NCI-H1417 treated with DMSO at 0.1 percent for 48 hours (cell line): ENCODE measurements at regions not wholly inside any gene's neighbourhood (a gene's known extent, or its start where the extent isn't known, plus 50 kb on each side); places are given as distances from the start of the nearest gene placed in this dataset.

ENCODE experiments used
- DNase-seq: peaks from one replicate; lab custom pipeline; 2025; lab: John Stamatoyannopoulos, UW

DNA sequence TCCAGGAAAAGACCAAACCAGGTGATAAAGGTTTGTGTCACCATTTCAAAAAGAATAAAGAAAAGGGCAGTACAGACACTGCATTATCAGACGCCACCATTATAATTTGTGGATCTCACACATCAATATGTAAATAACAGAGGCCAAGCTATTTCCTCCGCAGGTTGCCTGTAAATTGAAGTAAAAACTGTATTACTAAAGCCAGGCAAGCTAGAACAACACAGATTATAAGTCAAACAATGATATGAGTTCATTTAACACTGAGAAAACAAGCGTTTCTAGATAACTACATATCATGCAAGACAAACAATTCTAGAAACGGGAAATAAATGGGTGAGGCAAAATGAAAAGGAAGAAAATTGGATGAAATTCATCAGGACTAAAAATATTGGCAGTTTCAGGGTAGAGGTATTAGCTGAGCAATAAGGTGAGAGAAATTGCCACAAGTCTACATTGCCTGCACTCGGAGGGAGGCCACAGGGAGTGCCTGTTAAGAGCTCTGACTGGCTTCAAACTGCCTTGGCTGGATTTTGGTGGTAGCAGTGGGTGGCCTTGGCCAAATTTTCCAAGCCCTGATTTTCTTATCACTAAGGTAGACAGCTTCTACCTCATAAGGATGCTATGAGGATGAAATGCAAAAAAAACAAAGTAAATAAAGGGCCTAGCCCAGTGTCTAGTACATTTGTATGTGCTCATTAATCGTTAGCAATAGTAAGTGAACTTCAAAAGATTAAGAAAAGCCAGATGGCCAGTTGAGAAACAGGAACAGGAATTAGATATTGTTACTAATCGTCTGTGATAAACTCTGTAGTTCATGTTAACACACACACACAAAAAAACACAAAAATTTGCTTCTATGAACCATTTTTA, 240.0 kb upstream of the NFE2L3 start:
- no peak for DNase-seq

DNA sequence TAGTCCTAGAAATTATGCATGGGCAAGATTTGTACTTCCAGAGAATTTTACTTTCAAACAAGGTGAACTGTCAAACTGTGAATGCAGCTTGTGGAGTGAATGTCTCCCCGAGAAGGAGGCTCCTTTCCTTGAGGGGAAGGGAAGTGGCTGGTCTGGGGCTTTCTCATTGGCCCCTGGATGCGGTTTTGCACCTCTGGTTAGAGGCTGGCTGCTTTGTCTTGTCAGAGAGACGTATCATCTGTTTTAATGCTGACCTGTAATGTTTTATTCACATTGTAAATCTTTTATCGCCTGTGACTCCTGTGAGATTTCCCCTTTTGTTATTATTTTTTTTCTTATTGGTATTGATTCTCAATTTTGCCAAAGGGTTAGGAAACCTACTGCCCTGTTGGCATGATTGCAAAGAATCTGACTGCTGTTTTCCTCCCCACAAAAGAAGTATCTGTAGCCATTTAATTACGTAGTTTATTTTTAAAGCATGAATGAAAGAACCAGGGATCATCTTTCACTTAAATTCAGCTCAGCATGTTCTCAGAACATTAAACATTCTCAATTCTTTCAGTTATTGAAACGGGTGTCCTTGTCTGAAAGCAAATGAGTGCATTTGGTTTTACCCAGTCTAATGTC, 238.3 kb upstream of the NFE2L3 start:
- DNase-seq: peak; percentile 35

DNA sequence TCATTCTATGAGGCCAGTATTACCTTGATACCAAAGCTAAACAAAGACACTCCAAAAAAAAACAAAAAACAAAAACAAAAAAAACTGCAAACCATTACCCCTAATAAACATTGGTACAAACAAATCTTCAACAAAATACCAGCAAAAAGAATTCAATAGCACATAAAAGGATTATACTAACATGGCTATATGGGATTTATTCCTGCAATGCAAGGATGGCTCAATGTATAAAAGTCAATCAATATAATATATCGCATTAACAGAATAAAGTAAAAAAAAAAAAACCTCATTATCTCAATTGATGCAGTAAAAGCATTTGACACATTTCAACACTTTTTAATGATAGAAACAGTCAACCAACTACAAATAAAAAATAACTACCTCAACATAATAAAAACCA, 233.3 kb upstream of the NFE2L3 start:
- DNase-seq: no peak

DNA sequence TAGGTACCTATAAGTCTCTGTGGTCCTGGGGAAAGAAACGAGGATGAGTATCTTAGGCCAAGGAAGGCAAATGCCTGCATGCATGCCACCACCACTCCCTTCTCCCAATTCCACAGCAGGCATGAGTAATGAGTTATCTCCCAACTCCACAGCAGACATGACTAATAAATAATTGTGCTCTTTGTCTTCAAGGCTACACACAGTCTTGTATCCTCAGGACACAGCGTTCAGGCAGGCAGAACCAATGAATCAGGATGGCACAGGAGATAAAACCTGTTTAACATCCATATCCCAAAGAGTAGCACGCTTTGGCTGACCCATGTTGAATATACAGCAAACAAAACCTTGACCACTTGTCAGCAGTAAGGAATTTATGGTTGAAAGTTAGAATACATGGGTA, 229.7 kb upstream of the NFE2L3 start:
- no peak for DNase-seq

DNA sequence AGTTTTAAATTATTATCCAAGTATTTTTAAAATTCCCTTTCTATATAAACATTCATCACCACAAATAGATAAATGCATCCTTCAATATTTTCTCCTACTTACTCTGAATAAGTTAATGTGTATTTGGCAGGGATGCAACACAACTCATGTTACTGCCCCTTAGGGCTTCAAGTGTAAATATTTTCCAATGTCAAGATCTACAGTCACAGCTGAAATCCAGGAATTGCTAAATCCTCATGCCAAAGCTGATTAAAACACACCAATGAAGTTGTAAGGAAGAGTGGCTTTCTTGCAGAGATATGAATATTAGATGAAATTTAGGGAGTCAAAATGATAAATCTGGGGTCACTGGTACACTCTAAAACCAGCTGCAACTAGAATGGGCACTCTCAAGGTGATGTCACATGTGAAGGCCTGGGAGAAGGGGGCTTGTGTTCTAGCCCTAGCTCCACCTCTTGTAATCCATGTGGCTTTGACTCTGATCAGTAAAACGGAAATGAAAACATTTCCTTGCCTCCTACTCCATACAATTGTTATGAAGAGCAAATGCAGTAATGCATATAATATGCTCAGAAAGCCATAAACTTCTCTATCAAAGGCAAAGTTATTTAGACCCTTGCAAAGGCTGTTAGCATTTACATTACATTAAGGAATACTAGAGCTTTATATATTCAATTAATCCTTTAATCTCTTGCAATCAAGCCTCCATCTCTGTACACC, 228.1 kb upstream of the NFE2L3 start:
- DNase-seq: no peak

DNA sequence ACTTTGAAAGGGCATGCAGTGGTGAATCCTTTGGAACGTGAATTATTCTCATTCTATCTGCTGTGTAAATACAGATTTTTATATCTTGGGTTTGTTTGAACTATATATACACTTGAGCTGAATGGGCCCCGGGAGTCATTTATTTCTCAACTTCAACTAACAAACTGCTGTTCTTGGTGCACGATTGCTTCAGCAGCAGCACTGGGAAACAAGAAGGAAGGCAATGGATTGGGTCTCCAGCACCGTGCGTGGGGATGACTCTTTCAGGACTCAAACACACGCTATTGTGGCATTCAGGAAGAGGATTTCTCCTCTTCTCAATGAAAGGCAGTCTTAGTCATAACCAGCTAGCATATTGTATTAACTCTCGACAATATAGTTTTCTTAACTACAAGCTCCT, 226.0 kb upstream of the NFE2L3 start:
- DNase-seq: no peak

DNA sequence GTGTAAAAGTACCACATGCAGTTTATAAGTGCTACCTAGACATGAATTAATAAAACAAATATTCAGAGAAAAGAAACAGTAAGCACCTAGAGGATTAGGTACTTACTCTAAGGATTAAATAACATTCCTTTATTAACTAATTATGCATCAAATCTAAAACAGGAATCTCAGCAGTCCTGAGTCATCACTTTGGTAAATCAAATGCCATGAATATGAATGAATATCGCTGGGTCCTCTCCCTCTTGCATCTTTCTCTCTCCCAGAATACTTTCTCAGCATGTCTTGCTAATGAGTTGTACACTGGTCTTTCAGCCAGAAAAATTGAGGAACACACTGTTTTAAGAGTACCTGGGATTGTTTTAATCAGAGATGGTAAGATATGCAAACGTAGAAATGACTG, 225.5 kb upstream of the NFE2L3 start:
- DNase-seq: no peak

DNA sequence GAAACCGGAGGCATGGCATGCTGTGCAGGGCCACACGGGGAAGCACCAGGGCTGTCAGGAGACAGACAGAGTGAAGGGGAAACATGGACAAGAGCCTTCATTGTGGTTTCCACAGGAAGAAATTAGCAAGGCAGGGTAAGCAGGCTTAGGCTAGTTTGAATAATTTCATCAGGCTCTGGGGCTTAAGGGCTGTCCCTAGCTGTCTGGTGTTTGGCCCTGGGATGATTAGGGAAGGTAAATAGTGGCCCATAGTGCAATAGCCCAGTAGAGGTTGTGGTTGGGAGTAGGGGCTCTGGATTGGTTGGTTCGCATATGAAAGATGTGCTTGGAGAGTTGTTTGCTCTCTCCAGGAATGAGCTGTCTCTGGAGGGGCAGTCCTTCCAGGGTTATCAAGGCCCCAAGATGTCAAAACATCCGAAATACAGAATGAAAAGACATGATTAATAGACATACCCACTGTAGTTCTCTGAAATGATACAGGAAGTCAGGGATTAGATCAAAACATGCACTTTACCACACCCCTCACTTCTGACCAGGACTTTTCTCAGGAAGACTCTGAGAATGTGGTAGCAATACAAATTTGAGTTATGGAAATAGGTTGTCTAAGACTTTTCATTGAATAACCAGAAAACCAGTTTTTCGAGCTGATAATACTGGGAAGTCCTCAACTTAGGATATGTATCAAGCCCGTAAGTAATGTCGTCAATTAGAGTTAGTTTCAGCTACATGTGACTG, 224.9 kb upstream of the NFE2L3 start:
- no peak for DNase-seq

DNA sequence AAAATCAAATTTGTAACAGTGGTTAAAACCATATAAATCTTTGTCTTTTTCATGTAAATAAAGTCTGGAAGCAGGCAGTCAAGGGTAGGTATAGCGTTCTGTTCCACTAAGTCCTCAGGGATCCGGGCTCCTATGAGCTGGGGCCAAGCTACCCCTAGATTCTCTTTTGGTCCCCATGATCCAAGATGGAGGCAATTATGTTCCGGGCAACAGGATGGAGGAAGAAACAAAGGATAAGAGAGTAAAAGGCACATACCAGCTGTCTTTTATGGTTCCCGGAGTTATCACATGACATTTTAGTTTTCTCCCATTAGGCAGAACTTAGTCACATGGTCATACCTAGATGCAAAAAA, 224.4 kb upstream of the NFE2L3 start:
- DNase-seq: no peak

DNA sequence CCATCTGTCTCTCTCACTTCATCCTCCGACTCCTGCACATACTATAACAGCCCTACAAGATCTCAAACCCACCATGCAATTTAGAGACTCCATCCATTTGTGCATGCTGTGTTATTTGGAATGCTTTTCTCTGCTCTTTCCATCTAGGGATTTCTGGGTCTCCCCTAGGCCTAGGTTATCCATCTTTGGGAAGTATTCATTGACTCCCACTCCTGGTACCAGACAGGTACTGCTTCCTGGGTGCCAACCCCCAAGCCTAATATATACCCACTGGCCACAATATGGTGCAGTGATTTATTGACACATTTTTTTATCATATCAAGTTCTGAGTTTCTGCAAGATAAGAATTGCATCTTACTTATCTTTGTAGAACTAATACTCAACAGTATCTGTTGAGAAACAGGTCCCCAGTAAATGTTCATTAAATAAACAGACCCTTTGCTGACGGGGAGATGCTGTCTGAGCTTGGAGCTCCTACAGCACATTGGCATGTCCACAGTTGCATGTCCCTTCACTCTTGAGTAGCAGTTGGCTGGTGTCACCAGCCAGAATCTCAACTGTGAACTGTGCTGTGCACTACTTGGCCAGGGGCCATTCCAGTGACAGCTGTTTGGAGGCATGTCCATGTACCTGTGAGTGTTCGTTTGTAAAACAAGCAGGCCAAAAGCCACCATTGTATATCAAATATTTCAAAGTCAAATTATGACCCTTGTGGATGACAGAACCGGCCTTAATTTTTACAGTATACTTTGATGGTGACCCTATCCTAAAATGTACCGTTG, 223.3 kb upstream of the NFE2L3 start:
- DNase-seq: no peak

DNA sequence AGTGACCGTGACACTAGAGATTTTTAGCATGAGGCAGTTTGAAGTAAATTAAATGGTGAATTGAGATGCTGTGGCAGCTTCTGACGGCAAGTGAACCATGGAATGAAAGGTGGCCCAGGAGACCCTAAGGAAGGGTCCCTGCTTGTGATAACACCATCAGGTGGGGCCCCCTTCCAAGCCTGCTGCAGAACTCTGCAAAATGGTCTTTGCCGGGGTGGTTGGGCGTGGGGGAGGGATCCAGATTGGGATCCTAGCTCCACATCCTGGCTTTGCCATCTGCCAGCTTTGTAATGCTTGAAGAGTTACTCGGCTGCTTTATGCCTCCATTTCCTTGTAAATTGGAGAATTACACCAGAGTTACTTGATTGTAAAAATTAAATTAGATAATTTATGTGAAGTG, 222.6 kb upstream of the NFE2L3 start:
- DNase-seq: no peak

DNA sequence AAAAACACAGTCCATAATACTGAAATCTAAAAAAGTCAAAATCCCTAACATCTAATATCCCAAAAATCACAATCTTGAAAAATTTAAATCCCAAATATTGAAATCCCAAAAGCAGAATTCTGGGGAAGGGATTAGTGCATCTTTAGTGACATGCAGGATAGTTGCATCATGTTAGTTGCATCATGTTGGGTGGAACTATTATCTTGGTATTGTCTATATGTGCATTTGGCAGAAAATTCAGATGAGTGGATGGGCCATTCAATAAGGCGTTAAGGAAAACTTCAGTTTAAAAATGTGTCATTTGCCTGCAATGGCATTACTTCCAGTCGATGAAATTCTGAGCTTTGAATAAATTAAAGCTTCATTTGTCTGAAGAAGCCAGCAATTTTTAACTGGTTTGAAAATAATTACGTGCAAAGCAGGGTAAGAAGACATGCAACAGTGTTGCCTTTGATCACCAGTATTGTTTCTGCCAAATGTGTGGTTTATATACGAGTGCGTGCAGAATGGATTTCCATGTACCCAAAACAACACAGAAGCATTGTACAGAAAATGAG, 221.4 kb upstream of the NFE2L3 start:
- no peak for DNase-seq

DNA sequence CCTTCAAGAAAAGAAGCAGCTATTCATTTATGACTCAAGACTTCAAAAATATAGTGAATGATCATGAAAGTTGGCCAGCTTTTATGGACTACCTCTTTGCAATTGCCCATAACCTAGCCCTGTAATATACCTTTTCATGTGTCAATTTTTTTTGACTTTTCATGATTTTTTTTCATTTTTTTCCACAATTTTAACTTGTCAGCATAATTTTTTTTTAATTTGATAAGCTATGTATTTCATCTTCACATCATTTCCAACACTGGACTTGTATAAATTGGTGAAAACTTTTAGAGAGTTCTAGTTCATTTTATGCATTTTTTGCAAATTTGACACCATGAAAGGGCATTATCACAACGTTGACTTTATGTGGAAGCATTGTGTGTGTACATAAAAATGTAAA, 220.8 kb upstream of the NFE2L3 start:
- no peak for DNase-seq

DNA sequence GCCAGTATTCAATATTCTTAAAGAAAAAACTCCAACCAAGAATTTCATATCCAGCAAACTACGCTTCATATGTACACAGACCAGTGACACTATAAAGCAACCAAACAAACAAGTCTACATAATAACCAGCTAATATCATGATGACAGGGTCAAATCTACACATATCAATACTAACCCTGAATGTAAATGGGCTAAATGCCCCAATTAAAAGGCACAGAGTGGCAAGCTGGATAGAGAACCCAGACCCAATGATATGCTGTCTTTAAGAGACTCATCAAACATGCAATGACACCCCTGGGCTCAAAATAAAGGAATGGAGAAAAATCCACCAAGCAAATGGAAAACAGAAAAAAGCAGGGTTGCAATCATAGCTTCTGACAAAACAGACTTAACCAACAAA, 218.1 kb upstream of the NFE2L3 start:
- no peak for DNase-seq

DNA sequence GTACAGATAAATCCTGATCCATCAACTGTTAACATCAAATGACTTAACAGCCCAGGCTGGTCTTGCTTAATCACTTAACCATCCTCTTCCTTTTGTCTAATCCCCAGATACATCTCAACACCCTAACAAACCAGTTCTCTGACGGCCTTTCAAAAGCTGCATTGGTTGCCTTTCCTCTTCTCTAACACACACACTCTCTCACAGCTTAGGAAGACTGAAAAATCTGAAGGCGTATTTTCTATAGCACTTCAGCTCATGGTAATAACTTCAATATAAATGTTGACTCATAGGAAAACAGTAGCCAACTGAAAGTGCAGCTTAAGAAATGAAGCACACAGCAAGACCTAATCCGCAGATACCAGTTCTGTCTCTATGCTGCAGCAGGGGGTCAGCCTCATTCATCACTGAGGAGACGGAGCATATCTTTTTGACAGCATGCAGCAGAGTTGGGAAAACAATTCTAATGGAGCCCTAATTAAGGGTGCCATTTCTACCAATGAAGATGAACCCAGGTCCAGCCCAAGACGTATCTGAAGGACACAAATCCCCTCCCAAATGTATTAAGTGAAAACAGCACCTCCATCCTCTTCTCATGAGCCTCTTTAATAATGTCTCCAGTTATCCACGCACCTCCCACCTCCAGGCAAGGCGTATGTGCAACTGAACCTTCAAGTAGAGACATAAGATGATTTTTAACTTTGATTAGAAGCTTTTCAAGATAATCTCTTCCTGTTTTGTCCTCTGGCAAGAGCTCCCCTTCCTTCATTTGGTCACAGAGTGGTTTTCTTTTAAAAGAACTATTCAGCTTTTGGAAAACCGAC, 211.7 kb upstream of the NFE2L3 start:
- peak; percentile 48 for DNase-seq

DNA sequence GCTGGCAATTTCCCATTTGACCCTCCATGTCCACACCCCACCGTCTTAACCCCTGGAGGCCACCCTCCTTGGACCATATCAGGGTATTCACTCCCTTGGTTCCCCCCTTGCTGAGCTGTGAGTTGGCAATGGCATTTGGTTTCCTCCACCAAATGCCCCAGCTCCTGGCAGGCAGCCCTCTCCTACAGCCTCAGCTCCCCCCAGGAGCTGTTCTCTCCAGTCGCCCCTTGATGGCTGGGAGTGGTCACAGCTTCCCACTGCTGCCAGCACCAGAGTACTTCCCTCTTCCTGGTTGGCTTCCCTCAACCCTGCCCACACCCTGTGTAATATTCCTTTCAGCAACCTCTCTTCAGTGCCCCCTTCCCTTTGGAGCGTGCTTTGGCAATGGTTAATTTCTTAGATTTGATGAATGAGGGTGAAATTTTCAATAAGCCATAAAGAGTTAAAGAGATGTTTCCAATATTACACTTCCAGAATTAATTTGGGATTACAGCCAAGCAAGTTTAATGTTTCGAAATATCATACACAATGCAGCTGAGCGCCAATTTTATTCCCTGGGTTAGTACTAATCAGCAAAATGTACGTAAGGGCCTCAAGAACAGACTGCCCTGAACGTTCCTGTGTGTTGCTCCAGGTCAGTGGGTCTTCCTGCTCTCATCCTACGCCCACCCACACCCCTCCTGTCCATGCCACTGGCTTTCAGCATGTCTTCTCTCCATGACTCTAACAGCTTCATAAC, 207.1 kb upstream of the NFE2L3 start:
- DNase-seq: no peak

DNA sequence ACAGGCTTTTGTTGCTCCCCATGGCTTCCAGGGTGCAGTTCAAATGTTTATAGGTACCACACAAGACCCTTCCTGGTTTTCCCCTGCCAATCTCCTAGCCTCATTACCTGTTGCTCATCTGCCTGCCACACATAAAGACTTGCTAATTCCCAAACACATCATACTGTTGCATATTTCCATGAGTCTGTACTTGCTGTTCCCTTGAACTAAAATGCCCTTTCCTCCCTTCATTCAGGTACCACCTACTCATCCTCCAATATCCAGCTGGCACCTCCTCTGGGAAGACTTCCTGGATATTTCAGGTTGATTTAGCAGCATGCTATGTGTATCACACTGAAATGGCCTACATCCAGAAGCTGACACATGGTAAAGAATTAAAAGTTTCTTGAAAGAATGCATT, 206.4 kb upstream of the NFE2L3 start:
- DNase-seq: no peak

DNA sequence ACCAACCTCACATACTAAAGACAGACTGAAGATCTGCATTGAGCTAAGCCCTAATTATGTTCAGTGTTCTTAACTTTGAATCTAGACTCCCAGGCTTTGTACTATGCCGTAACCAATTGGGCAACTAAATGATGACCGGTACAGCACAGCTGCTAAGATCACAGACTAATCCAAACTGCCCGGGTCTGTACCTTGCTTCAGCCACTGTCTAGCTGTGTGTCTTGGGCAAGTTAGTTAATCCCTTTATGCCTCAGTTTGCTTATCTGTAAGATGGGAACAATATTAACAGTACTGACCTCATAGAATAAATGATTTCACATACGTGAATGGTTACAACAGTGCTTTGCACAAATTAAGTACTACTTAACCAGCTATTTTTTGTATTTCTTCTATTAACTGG, 205.8 kb upstream of the NFE2L3 start:
- no peak for DNase-seq

DNA sequence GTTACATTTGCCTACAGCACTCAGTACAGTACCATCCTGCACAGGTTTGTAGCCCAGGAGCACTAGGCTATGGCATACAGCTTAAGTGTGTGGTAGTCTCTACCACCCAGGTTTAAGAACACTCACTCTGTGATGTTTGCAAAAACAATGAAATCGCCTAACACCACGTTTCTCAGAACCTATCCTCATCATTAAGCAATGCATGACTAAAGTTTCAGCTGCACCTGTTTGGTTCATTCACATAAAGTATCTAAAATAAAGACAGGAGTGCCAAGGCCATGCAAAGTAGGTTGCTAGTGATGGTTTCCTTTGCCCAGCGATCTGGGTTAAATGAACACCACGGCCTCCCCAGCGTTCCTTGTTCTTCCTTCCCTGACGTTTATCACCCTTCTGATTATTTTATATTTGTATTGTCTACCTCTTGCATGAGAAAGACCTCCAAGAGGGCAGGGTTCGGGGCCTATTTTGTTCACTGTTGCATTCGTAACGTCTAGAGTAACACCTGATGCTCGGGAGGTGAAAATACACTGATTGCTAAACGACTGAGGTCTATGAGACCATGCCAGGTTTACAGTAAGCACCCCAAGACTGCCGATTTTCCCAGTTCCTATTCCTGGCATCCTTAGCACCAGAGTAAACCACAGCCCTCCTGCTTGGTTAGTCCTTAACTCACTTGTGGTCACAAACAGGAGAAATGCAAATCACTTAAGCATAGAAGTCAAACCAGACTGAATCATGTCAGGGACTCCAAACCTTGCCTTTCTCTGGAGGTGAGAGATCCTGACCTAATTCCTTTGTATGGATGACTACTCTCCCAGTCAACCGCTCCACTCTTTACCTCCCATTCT, 204.1 kb upstream of the NFE2L3 start:
- DNase-seq: no peak
